Astrocyte (in vitro differentiated cells and primary cell): ENCODE measurements at regions not wholly inside any gene's neighbourhood (a gene's known extent, or its start where the extent isn't known, plus 50 kb on each side); places are given as distances from the start of the nearest gene placed in this dataset.

Experiments
- EZH2 ChIP-seq: IDR thresholded peaks from 2 replicates; pipeline ENCODE4 v1.6.1; 2012; ENCODE audit warnings: mild to moderate bottlenecking, low read length, inconsistent platforms; ENCODE audit not compliant: insufficient read depth
- TF ChIP-seq, protein P1 (sequence below): IDR thresholded peaks from 2 replicates; pipeline ENCODE4 v1.5.1; 2011; ENCODE audit warnings: low read depth, mild to moderate bottlenecking, inconsistent platforms, low read length, moderate library complexity; ENCODE audit not compliant: insufficient read depth

DNA sequence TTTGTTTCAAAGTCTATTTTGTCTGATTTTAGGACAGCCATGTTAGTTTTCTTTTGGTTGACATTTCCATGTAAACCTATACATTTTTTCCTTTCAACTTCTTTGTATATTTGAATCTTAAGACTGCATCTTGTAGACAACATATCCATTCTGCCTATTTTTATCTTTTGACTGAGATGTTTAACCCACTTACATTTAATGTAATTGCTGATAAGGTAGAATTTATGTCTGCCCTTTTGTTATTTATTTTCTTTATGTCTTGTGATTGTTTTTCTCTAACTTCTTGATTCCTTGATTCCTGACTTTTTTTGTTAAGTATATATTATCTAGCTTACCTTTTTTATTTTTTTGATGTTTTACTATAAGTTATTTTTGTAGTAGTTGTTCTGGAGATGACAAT is 542.5 kb downstream of the SUCLG1 start:
- TF ChIP-seq, protein P1, sequence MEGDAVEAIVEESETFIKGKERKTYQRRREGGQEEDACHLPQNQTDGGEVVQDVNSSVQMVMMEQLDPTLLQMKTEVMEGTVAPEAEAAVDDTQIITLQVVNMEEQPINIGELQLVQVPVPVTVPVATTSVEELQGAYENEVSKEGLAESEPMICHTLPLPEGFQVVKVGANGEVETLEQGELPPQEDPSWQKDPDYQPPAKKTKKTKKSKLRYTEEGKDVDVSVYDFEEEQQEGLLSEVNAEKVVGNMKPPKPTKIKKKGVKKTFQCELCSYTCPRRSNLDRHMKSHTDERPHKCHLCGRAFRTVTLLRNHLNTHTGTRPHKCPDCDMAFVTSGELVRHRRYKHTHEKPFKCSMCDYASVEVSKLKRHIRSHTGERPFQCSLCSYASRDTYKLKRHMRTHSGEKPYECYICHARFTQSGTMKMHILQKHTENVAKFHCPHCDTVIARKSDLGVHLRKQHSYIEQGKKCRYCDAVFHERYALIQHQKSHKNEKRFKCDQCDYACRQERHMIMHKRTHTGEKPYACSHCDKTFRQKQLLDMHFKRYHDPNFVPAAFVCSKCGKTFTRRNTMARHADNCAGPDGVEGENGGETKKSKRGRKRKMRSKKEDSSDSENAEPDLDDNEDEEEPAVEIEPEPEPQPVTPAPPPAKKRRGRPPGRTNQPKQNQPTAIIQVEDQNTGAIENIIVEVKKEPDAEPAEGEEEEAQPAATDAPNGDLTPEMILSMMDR: no peak
- TF ChIP-seq EZH2: no peak
